ENCODE measurements at regions not wholly inside any gene's neighbourhood (a gene's known extent, or its start where the extent isn't known, plus 50 kb on each side); places are given as distances from the start of the nearest gene placed in this dataset.

DNA sequence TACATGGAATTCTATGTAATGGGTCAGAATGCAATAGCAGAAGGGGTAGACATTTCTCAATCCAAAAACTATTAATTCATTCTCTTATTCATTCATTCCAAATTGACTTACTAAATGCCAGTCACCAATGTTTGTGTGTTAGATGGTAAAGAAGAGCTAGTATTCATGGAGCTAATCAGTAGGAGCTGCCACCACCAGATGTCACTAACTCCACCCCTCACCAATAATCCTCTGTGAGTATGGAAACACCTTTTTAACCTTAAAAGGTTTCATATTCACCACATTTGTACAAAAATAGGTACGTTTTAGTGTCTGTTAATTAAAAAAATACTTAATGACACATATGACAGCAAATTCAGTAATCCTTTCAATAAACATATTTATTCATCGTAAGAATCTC, 131.8 kb upstream of the PKN2 start:
- DNase-seq = no peak
- TF ChIP-seq, protein P1, sequence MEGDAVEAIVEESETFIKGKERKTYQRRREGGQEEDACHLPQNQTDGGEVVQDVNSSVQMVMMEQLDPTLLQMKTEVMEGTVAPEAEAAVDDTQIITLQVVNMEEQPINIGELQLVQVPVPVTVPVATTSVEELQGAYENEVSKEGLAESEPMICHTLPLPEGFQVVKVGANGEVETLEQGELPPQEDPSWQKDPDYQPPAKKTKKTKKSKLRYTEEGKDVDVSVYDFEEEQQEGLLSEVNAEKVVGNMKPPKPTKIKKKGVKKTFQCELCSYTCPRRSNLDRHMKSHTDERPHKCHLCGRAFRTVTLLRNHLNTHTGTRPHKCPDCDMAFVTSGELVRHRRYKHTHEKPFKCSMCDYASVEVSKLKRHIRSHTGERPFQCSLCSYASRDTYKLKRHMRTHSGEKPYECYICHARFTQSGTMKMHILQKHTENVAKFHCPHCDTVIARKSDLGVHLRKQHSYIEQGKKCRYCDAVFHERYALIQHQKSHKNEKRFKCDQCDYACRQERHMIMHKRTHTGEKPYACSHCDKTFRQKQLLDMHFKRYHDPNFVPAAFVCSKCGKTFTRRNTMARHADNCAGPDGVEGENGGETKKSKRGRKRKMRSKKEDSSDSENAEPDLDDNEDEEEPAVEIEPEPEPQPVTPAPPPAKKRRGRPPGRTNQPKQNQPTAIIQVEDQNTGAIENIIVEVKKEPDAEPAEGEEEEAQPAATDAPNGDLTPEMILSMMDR (IDR thresholded peaks at IDR 0.05; ENCODE audit: low read depth, low read length, missing control alignments) = no peak
- Histone ChIP-seq H3K27me3 (replicated peaks) (no peaks in the 10 kb centered on the region), H3K27ac (no peak overlapping the region), H3K36me3 (replicated peaks) (no peaks in the 10 kb centered on the region), H3K4me3 (ENCODE audit: low read depth, low read length) (no peak overlapping the region)
- in situ Hi-C loops (cut with HindIII; ENCODE audit: low pct_ligation_motif_present, low sequenced_read_pairs) = no loop called here

DNA sequence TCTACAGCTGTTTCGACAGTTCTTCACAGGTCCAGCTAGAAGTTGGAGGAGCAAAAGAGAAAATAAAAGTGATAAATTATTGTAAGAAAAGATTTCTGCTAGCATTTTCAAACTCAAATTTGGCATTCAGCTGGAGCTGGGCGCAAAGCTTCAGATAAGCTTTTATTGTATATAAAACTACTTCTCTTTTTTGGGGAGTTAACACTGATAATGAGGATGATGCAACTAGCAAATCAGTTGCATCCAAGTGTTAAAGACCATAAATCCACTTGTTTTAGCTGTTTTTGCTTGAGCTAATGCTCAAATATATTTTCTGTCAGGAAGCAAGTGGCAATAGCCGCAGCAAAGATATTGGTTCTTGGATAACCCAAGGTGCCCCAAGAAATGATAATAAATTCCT, 127.1 kb upstream of the PKN2 start:
- H3K27me3 ChIP-seq (replicated peaks) = no peaks in the 10 kb centered on the region
- no peak overlapping the region for H3K4me3 ChIP-seq (ENCODE audit: low read depth, low read length)
- in situ Hi-C loops (cut with HindIII; ENCODE audit: low pct_ligation_motif_present, low sequenced_read_pairs) = no loop called here
- H3K36me3 ChIP-seq (replicated peaks) = no peaks in the 10 kb centered on the region
- no peak overlapping the region for H3K27ac ChIP-seq
- no peak for DNase-seq
- TF ChIP-seq, protein P1 (IDR thresholded peaks at IDR 0.05; ENCODE audit: low read depth, low read length, missing control alignments) = no peak

DNA sequence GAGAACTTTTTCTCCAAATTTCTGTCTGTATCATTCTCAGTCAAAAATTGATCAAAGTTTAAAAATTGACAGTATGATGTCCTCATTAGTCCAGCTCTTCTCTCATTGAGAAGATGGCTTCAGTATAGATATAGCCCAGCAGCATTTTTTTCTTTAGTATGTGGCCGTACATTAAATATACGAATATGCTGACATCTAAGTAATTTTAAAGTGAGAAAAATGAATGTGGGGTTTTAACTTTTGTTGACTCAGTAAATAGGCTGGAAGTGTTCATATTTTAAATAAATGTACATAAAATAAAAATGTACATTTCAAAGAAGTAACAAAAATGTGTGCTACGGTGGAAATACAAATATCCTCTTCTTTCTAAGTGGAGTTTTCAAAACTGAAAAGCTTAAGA, 123.5 kb upstream of the PKN2 start:
- no peaks in the 10 kb centered on the region for H3K36me3 ChIP-seq (replicated peaks)
- no peak for DNase-seq
- H3K4me3 ChIP-seq (ENCODE audit: low read depth, low read length) = no peak overlapping the region
- H3K27ac ChIP-seq = no peak overlapping the region
- no peaks in the 10 kb centered on the region for H3K27me3 ChIP-seq (replicated peaks)
- in situ Hi-C loops (cut with HindIII; ENCODE audit: low pct_ligation_motif_present, low sequenced_read_pairs) = no loop called here
- TF ChIP-seq, protein P1 (IDR thresholded peaks at IDR 0.05; ENCODE audit: low read depth, low read length, missing control alignments) = no peak

DNA sequence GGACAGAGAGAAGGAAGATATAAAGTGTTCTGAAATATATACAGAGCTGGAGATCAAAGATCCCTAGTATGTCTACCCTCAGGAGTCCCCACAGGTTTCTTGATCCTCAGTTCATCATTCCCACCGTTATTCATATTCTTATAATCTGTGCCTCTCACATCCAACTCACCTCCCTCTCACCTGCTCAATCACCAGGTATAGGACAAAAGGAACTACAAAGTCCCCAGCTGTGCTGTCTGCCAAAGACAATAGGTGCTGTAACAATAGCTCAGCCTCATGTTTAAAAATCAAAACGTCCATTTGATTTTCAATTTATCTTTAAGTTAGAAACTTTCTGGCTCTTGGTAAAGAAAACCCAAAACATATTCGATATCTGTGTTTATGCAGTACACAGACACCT, 121.1 kb upstream of the PKN2 start:
- DNase-seq = no peak
- TF ChIP-seq, protein P1 (IDR thresholded peaks at IDR 0.05; ENCODE audit: low read depth, low read length, missing control alignments) = no peak
- in situ Hi-C loops (cut with HindIII; ENCODE audit: low pct_ligation_motif_present, low sequenced_read_pairs) = no loop called here
- H3K27ac ChIP-seq = no peak overlapping the region
- no peak overlapping the region for H3K4me3 ChIP-seq (ENCODE audit: low read depth, low read length)
- no peaks in the 10 kb centered on the region for H3K36me3 ChIP-seq (replicated peaks)
- no peaks in the 10 kb centered on the region for H3K27me3 ChIP-seq (replicated peaks)

DNA sequence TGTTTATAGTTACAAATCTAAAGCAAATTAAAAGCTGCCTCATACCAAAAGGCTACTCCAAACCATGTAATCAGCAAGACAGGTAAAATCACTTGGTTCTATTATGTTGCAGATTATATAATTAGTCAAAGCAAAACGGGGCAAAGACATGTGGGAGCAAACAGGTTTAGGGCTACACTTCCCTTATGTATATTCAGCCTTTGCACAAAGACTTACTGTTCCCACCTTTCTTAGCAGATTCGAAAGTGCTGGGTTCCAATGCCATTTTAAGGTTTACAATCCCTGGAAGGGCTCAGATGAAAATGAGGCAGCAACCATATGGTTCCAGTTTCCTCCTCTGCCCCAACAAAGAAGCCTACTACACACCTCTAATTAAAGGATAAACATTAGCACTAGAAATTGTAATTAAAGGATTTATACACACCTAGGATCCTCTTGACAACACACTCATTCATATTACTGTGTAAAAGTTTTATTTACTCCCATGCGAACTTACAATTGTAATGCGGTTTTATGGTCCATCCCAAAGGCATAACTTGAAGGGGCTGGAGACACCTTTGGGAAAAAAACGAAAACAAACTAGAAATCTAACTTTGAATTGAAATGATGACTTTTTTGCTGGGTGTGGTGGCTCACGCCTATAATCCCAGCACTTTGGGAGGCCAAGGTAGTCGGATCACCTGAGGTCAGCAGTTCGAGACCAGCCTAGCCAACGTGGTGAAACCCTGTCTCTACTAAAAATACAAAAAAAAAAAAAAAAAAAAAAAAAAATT, 117.3 kb upstream of the PKN2 start:
- H3K4me3 ChIP-seq (ENCODE audit: low read depth, low read length) = no peak overlapping the region

More for the DNA sequence above, 117.3 kb upstream of the PKN2 start:
- DNase-seq = no peak
- in situ Hi-C loops (cut with HindIII; ENCODE audit: low pct_ligation_motif_present, low sequenced_read_pairs) = no loop called here
- no peaks in the 10 kb centered on the region for H3K36me3 ChIP-seq (replicated peaks)
- no peaks in the 10 kb centered on the region for H3K27me3 ChIP-seq (replicated peaks)
- TF ChIP-seq, protein P1 (IDR thresholded peaks at IDR 0.05; ENCODE audit: low read depth, low read length, missing control alignments) = no peak
- H3K27ac ChIP-seq = no peak overlapping the region

Data from brain microvascular endothelial cell (primary cell).